ENCODE measurements at regions not wholly inside any gene's neighbourhood (a gene's known extent, or its start where the extent isn't known, plus 50 kb on each side); places are given as distances from the start of the nearest gene placed in this dataset.

DNA sequence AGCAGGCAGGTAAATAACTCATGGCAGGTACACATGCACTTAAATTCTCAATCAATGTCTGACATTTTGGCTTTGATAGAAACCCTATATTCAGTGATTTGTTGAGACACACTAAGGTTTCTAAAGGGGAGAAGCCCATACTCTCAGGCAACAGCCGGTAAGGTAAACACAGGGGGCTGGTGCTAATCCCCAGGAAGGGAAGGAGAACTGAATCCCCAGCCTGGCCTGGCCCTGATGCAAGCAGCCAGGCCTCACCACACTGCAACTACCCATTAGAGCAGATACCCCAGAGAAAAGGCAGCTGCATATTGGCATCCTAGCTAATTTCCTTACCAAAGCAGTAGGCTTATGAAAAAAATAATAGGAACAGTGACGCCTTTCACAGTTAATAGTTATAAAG lies 116.5 kb upstream of the LRRC7 start:
- Histone ChIP-seq H3K36me3 (ENCODE audit: insufficient read depth in 1 of 2, low read depth in 1 of 2) (no peaks in the 10 kb centered on the region), H3K27ac (no peak overlapping the region), H3K27me3 (ENCODE audit: insufficient read depth in 3 of 3, low read length in 2 of 3) (no peaks in the 10 kb centered on the region), H3K4me1 (no peaks in the 10 kb centered on the region), H3K4me3 (no peak overlapping the region), H3K9me3 (no peaks in the 10 kb centered on the region)
- DNase-seq = no peak
- intact Hi-C loops (cut with DNase I) = no loop called here
- TF ChIP-seq, protein P1, sequence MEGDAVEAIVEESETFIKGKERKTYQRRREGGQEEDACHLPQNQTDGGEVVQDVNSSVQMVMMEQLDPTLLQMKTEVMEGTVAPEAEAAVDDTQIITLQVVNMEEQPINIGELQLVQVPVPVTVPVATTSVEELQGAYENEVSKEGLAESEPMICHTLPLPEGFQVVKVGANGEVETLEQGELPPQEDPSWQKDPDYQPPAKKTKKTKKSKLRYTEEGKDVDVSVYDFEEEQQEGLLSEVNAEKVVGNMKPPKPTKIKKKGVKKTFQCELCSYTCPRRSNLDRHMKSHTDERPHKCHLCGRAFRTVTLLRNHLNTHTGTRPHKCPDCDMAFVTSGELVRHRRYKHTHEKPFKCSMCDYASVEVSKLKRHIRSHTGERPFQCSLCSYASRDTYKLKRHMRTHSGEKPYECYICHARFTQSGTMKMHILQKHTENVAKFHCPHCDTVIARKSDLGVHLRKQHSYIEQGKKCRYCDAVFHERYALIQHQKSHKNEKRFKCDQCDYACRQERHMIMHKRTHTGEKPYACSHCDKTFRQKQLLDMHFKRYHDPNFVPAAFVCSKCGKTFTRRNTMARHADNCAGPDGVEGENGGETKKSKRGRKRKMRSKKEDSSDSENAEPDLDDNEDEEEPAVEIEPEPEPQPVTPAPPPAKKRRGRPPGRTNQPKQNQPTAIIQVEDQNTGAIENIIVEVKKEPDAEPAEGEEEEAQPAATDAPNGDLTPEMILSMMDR (IDR thresholded peaks at IDR 0.05) = no peak
- WGBS, 3 donors = 44 to 53% (median 51%) methylated on average over 2 of the region's 2 CpGs
- ATAC-seq = no peak

DNA sequence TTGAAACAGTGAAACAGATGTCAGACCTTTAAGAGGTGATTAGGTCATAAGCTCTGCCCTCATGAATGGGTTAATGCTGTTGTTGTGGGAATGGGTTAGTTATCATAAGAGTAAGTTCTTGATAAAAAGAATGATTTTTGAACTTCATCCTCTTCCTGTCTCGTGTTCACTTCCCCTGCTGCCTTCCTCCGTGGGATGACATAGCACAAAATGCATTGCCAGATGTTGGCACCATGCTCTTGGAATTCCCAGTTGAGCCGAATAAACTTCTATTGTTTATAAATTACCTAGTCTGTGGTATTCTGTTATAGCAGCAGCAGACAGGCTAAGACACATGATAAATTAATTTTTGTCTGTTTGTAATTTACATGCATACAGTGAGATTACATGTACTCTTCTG lies 112.0 kb upstream of the LRRC7 start:
- intact Hi-C loops (cut with DNase I) = no loop called here
- no peaks in the 10 kb centered on the region for H3K27me3 ChIP-seq (ENCODE audit: insufficient read depth in 3 of 3, low read length in 2 of 3)
- ATAC-seq = no peak
- H3K9me3 ChIP-seq = no peaks in the 10 kb centered on the region
- H3K4me3 ChIP-seq = no peak overlapping the region
- H3K36me3 ChIP-seq (ENCODE audit: insufficient read depth in 1 of 2, low read depth in 1 of 2) = no peaks in the 10 kb centered on the region
- TF ChIP-seq, protein P1 (IDR thresholded peaks at IDR 0.05) = no peak
- 4 to 15% (median 11%) methylated on average over 3 of the region's 3 CpGs for WGBS, 3 donors
- no peak for DNase-seq
- H3K27ac ChIP-seq = no peak overlapping the region
- H3K4me1 ChIP-seq = no peaks in the 10 kb centered on the region

DNA sequence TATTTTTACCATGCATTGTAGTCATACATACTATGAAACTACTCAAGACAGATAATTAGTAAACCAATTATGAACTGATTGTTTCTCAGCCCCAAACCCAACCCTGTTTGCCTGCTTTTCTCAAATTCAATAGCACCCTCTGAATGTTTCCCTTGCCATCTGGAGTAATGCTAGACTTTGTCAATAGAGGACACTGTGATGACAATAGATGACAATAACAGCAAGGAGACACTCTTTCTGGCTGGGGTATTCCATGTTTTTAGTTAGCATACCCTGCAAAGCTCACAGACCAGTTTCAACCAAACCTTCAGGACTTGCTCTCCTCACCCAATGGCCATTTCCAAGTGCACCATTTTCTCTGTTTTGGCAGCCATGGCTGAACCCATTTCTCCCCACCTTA lies 108.5 kb upstream of the LRRC7 start:
- ATAC-seq (no peak), DNase-seq (no peak)
- H3K9me3 ChIP-seq = no peaks in the 10 kb centered on the region
- no peak overlapping the region for H3K4me3 ChIP-seq
- H3K27me3 ChIP-seq (ENCODE audit: insufficient read depth in 3 of 3, low read length in 2 of 3) = no peaks in the 10 kb centered on the region
- no peak overlapping the region for H3K27ac ChIP-seq
- no peaks in the 10 kb centered on the region for H3K36me3 ChIP-seq (ENCODE audit: insufficient read depth in 1 of 2, low read depth in 1 of 2)
- intact Hi-C loops (cut with DNase I) = no loop called here
- H3K4me1 ChIP-seq = no peaks in the 10 kb centered on the region
- TF ChIP-seq, protein P1 (IDR thresholded peaks at IDR 0.05) = no peak

DNA sequence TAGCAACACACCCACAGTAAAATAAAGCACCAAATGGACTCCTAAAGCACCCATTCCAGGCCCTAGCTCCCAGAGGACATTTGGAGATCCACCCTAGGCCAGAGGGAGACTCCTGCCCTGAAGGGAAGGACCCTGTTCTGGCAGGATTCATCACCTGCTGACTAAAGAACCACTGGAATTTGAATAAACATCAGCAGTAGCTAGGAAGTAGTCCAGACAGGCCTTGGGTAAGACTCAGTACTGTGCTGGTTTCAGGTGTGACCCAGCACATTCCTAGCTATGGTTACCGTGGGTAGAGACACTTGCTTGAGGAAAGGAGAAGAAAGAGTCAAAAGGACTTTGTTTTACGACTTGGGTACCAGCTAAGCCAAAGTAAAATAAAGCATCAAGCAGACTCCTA lies 92.7 kb upstream of the LRRC7 start:
- TF ChIP-seq, protein P1 (IDR thresholded peaks at IDR 0.05) = no peak
- Histone ChIP-seq H3K27ac (no peak overlapping the region), H3K9me3 (no peaks in the 10 kb centered on the region), H3K4me3 (no peak overlapping the region), H3K36me3 (ENCODE audit: insufficient read depth in 1 of 2, low read depth in 1 of 2) (no peaks in the 10 kb centered on the region), H3K4me1 (no peaks in the 10 kb centered on the region), H3K27me3 (ENCODE audit: insufficient read depth in 3 of 3, low read length in 2 of 3) (no peaks in the 10 kb centered on the region)
- intact Hi-C loops (cut with DNase I) = no loop called here
- ATAC-seq = no peak
- no peak for DNase-seq
- 83 to 93% (median 84%) methylated on average over 2 of the region's 2 CpGs for WGBS, 3 donors

DNA sequence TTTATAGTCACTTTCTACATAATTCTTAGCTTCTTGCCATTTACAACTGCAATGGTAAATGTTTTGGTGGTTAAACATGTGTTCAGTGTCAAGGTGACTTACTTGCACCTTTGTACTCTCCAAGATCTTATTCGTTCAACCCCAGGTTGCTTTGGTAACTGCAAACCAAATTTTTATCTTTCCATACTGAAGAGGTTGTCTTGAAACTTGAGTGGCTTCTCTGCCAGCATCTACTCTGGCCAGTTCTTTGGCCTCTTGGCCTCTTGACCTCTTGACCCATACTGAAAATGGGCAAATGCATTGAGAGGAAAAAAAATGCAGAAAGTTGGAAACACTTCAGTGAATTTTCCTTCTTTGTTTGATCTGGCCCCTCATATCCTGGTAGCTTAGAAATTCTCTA lies 88.0 kb upstream of the LRRC7 start:
- no peak overlapping the region for H3K27ac ChIP-seq
- no peaks in the 10 kb centered on the region for H3K27me3 ChIP-seq (ENCODE audit: insufficient read depth in 3 of 3, low read length in 2 of 3)
- no peaks in the 10 kb centered on the region for H3K4me1 ChIP-seq
- H3K36me3 ChIP-seq (ENCODE audit: insufficient read depth in 1 of 2, low read depth in 1 of 2) = no peaks in the 10 kb centered on the region
- 32 to 48% (median 34%) methylated on average over 1 of the region's 1 CpG for WGBS, 3 donors
- DNase-seq = no peak
- ATAC-seq = no peak
- no peaks in the 10 kb centered on the region for H3K9me3 ChIP-seq
- no peak overlapping the region for H3K4me3 ChIP-seq
- intact Hi-C loops (cut with DNase I) = no loop called here
- TF ChIP-seq, protein P1 (IDR thresholded peaks at IDR 0.05) = no peak

Measured in psoas muscle (tissue), 7 donors.